Stimulated activated CD4-positive, alpha-beta T cell treated with anti-CD3 and anti-CD28 coated beads, Interleukin-4, amount 100 ng/mL, for 1 hour (primary cell): ENCODE measurements at regions not wholly inside any gene's neighbourhood (a gene's known extent, or its start where the extent isn't known, plus 50 kb on each side); places are given as distances from the start of the nearest gene placed in this dataset.

Experiments used
- DNase-seq: peaks from one replicate; pipeline ENCODE4 v3.0.0-alpha.2; 2020

GRCh38 chr4:56240554-56241174 lies 146.6 kb downstream of the AASDH start:
- DNase-seq = no peak

DNA sequence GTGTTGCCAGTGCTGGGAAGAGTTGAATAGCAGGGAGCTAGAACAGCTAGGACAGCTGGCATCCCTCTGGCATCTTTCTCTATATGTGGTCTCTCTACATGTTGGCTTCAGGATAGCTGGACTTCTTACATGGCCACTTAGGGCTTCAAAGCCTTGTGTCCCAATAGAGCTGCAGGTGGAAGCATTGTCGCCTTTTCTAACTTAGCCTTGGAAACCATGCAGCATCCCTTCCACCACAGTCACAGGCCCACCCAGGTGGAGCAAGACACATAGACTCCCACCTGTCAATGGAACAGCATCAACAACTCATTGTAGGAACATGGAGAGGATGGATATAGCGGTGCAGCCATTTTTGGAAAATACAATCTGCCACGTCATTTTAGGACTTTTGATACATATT lies 149.0 kb downstream of the AASDH start:
- DNase-seq = no peak

DNA sequence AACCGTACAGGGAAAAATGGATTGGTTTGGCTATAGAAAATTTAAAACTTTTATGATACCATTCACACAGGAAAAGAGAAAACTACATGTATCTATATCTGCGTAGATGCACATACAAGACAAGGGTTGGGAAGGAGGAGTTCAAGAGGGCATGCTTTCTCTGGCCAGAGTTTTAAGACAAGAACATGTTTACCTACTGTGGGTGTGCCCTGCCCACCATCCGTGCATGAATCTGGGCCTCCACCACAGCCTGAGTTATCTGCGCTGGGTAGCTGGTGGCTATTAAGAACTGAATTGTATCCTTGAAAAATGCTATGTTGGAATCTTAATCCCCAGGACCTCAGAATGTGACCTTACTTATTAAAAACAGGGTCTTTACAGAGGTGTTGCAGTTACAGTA lies 151.6 kb downstream of the AASDH start:
- DNase-seq = no peak

DNA sequence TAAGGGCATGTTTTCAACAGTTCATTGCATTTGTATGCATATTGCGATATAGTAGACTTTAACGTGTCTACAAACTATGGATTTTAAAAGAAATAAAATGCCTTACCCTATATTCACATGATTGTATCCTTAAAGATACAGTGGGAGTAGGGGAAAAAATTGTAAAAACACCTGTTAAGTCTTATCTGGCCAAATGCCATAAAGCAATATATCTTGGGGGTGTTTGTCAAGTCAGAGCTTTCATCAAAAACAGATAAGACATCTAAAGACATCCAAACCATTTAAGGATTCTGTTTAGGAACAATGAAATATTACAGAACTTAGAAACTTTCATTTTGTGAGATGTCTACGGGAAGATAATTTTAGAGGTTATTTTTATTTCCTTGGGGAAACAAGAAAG lies 152.3 kb downstream of the AASDH start:
- no peak for DNase-seq

- DNase-seq = no peak
These were observed 153.2 kb downstream of the AASDH start for GRCh38 chr4:56234098-56234497.

- DNase-seq = no peak
These were observed 155.9 kb downstream of the AASDH start for GRCh38 chr4:56231410-56231809.

DNA sequence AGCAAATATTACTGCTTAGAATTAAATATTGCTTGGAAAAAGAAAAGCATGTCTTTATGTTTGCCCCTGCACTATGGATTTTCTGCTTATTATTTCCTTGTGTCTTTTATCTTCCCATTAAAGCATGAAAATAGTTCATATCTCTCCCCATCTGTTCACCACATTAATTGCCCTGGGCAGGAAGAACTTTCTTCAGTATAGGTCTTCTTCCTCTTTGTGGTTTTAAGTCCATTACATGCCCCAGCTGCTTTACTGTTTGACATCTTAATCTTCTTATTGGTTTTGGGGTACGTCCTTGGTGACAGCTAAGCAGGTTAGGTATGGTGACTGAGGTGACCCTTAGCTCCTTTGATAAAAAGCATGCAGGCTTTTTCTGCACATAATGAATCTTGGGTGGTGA lies 157.3 kb downstream of the AASDH start:
- no peak for DNase-seq

- no peak for DNase-seq
These were observed 159.9 kb downstream of the AASDH start for GRCh38 chr4:56227301-56227835.

GRCh38 chr4:56226579-56226978 lies 160.7 kb downstream of the AASDH start:
- DNase-seq = no peak

GRCh38 chr4:56224641-56225040 lies 162.7 kb downstream of the AASDH start:
- DNase-seq = no peak

GRCh38 chr4:56222514-56222913 lies 164.8 kb downstream of the AASDH start:
- DNase-seq = no peak

- no peak for DNase-seq
These were observed 167.0 kb downstream of the AASDH start for GRCh38 chr4:56220261-56220660.

DNA sequence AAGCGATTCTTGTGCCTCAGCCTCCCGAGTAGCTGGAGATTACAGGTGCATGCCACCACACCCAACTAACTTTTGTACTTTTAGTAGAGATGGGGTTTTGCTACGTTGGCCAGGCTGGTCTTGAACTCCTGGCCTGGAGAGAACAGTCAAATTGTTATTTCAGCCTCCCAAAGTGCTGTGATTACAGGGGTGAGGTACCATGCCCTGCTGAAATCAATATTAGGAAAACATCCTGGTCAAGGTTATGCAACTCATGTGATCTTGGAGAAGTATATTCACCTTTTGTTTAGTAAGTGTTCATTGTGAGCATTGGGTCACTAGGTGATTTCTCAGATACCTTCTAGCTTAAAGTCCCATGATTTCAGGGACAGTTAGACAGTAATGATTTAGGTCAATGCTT lies 167.8 kb downstream of the AASDH start:
- DNase-seq = no peak

GRCh38 chr4:56218230-56218895 lies 168.9 kb downstream of the AASDH start:
- no peak for DNase-seq

DNA sequence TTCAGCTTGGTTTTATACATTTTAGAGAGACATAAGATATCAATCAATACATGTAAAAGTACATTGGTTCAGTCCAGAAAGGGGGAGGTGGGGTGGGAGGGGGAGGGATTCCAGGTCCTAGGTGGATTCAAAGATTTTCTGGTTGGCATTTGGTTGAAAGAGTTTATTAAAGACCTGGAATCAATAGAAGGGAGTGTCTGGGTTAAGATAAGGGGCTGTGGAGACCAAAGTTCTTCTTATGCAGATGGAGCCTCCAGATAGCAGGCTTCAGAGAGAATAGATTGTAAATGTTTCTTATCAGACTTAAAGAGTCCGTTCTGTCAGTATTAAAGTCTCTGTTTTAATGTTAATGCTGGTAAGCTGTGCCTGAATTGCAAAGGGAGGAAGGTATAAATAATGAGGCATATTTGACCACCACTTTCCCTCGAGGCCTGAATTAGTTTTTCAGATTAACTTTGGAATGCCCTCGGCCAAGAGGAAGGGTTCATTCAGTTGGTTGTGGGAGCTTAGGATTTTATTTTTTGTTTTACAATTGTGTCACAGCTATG lies 169.9 kb downstream of the AASDH start:
- DNase-seq = no peak

GRCh38 chr4:56215901-56216300 lies 171.4 kb downstream of the AASDH start:
- no peak for DNase-seq

DNA sequence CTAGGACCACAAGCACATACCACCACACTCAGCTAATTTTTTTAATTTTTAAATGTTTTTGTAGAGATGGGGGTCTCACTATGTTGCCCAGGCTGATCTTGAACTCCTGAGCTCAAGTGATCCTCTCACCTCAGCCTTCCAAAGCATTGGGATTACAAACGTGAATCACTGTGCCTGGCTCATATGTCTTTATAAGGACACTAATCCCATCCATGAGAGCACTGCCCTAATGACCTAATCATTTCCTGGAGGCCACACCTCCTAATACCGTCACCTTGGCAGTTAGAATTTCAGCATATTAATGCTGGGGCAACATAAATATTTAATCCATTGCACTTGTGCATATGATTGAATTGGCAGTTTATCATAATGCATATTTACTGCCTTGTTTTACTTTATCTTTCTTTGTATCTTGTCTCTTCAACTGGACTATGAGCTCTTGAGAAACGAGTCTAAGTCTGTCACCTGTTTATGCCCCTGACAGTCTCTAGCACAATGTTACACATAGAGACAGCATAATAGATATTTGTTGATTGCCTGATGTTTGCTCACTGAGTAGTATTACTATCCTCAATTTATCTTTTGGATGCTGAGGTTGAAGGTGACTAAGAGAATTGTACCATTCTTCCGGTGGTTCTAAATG lies 172.0 kb downstream of the AASDH start:
- no peak for DNase-seq

GRCh38 chr4:56213543-56213942 lies 173.7 kb downstream of the AASDH start:
- no peak for DNase-seq

GRCh38 chr4:56212774-56213173 lies 174.5 kb downstream of the AASDH start:
- no peak for DNase-seq

GRCh38 chr4:56211202-56211601 lies 176.1 kb downstream of the AASDH start:
- no peak for DNase-seq

DNA sequence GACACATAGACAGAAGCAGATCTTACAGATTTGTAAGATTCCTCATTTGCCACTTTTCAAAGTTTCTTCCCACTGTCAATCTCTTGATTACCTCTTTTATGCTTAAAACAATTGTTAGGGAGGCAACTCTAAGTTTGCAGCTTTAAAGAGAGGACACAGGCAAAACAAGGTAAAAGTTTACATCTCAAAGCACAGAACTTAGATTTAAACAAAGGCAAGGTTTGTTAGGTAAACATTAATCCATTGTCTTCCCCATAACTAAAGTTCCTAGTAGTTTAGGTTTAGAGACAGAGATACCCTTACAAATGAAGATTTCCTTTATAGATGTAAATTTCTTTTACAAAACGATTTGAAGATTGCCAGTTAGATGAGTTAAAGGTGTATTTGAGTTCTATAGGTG lies 176.9 kb downstream of the AASDH start:
- DNase-seq = no peak

DNA sequence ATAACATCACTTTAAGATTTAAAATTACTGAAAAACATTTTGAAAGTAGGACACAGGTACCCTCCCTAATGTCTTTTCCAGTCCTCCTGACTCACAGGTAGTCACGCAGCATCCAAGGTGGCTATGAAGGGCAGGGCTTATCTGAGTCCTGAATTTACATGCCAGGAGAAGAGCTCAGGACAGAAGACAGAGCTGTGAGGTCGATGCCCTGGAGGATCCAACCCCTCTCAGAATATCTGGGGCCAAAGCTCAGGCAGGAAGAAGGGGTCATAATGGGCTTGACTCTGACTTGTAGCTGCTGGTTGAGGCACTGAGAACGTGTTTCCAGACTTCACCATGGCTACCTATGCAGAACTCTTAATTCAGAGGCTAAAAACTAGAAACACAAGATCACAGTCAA lies 177.5 kb downstream of the AASDH start:
- DNase-seq = no peak

DNA sequence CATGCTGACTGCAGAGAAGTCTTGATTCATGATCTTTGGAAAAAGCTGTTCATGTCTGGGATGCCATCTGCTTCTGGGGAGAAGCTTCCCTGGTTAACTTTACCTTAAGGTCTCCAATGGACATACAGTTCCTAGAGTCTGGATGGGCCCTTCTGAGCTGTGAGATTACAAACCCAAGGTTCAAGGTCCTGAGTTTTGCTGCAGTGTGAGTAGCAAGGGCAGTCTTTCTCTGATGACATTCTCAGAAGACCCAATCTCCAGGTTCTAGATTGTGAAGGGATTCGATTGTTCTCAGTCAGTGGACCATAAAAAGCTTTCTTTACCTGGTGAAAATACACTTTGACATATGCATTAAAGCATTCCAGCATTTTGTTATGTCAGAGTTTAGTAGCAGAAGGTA lies 179.2 kb downstream of the AASDH start:
- no peak for DNase-seq

DNA sequence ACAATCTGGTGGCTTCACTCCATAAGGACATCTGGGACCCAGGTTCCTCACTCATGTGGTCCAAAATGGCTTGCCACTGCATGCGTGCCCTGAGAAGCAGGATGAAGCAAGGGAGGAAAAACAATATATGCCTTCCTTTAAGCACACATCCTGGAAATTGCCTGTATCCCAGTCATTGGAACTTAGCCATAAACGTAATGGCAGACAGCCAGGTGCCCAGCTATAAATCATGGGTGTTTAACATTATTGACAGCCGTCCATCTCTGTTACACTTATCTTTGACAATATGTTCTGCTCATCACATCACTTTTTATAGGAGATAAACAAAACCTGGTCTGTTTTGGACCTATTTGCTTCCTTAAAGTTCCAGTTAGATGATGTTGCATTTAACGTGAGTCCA lies 181.0 kb downstream of the AASDH start:
- DNase-seq = no peak
